ENCODE measurements at regions not wholly inside any gene's neighbourhood (a gene's known extent, or its start where the extent isn't known, plus 50 kb on each side); places are given as distances from the start of the nearest gene placed in this dataset.
A peak's percentile ranks its signal among the peaks of the same experiment; 100 is the strongest.

DNA sequence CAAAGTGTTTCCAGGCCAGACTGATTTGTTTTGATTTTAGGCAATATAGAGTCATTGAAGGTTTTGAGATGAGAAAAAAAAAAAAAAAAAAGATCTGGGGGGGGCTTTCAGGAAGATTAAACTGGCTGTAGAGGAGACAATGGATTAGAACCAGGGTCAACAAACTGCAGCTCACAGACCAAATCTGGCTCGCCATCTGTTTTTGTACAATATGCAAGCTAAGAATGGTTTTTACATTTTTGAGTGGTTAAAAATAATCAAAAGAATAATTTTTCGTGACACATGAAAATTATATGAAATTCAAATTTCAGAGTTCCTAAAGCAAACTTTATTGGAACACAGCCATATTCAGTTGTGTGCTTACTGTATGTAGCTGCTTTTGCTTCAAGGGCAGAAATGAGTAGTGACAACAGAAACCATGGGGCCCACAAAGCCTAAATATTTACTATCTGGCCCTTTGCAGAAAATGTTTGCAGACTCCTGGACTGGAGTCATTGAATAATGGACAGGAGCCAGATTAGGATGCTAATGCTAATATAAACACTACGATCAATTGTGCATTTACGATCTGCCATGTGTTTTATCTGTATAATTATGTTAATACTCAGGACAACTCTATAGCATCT is 375.7 kb upstream of the DAB1 start:
- no peak for DNase-seq (ENCODE audit: low spot score)

DNA sequence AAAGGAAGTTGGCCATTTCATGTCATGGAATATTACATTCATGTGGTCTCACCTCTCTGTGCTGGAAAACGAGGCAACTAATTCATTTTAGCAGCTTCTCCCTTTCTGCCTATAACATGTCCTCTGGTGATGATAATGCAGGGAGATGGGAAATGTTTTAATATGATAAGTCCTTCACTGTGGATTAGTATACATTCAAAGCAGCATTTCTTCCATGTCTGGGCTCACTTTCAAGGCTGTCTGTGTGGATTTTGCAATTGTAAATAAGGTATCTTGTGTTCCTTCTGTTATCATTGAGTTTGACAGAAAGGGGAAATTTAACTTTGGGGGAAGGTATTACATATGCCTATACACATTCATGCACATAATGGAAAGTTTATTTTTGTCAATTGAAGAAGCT is 374.7 kb upstream of the DAB1 start:
- no peak for DNase-seq (ENCODE audit: low spot score)

DNA sequence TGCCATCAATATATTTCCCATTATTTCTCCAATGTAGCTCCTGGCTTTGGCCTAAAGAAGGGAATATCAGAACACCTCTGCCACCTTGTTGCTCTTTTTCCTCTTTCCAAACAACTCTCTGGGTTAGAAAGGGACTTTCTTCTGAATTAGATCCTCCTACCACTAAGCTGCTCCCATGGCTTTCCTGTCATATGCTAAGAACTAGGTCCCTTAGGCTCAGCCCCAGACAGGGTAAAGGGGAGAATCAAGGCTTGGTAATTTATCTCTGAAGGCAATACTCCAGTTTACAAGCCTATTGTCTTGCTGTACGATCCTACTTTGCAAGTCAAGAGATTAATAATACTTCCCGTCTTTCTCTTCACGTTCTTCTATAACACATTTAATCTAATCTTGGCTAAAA is 373.2 kb upstream of the DAB1 start:
- no peak for DNase-seq (ENCODE audit: low spot score)

DNA sequence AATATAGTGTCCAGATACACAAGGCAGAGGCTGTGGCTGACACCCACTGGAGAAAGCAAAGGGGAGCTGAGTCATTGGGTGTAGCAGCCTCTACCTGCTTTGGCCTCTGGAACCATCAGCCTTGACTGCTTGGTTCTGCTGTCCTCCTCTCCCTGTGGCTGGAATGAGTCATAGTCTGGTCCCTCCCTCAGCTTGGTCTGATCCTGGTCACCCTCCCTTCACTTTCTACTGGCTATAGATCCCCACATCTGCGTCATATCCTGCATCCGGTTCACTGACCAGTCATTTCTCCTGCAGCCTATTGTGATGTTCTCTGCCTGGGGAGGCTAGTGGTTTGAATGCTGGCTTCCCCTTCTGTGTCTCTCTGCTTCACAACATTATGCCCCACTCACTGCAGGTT is 372.8 kb upstream of the DAB1 start:
- peak; percentile 76 for DNase-seq (ENCODE audit: low spot score)

DNA sequence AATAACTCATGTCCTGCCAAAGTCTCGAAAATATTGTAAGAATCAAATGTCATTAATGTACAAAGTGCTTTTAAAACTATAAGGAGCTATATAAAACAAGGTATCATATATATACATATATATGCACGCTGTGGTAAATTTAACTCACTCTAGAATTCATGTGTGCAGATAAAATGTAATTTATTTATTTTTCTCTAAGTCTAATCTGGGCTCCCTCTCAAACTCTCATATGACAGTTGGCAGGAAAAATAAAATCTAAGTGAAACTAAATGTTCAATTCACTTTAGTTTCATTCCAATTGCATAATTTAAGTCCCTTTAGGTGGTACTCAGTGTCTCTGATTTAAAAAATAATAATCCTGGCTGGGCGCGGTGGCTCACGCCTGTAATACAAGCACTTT is 372.0 kb upstream of the DAB1 start:
- no peak for DNase-seq (ENCODE audit: low spot score)

DNA sequence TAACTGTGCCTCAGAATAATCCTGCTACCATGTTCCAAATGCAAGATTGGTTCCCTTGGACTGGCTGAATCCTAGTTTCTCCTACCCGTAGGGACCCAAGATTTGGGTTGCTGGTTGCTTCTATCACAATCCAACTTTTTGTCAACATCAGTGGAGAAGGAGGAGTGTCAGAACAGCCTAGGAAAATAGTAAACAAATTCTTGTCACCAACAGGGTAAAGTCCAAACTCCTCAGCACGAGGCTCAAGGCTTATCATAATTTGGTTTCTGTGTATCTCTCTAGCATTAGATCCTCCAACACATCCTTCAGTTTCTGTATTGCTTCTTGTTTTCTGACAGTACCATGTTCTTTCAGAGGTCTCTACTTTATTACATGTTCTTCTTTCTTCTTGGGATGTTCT is 370.2 kb upstream of the DAB1 start:
- DNase-seq (ENCODE audit: low spot score): no peak

DNA sequence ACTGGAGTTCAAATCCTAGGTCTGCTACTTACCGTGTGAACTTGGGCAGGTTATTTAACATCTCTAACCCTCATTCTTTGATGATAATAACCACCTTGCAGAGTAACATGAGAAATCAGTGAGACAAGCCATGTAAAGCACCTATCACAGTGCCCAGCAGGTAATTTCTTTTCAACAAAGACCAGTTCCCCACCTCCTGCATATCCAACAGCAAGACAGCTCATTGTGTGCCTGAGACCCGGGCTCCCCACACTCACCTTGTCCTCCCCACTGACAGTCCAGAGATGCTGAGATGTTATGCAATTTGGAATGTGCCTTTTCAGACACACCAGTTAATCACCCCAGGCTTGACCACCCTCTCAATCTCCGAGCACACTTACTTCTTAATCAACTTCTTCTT is 367.6 kb upstream of the DAB1 start:
- DNase-seq (ENCODE audit: low spot score): no peak

DNA sequence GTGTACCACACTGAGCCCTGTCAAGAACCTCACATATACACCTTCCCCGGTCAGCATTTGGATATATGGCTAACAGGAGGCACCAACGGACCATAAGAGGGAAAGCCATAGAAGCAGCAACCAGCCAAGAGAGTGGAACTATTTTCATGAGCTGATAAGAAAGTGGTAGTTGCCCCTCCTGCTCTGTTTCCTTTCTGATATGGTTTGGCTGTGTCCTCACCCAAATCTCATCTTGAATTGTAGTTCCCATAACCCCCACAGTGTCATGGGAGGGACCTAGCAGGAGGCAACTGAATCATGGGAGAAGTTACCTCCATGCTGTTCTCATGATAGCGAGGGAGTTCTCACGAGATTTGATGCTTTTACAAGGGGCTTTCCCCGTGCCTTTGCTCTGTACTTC is 366.1 kb upstream of the DAB1 start:
- no peak for DNase-seq (ENCODE audit: low spot score)

DNA sequence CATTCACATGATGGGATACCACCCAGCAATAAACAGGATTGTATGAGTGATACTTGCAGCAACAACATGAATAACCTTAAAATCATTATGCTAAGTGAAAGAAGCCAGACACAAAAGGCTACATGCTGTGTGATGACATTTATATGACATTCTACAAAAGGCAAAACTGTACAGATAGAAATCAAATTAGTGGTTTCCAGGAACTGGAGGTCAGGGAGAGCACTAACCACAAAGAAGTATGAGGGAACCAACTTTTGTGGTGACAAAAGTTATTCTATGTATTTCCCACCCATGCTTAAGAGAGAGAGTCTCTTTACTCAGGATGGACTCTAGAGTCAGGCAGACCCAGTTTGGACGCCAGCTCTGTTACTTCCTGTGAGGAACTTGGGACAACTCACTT is 364.5 kb upstream of the DAB1 start:
- DNase-seq (ENCODE audit: low spot score): no peak

DNA sequence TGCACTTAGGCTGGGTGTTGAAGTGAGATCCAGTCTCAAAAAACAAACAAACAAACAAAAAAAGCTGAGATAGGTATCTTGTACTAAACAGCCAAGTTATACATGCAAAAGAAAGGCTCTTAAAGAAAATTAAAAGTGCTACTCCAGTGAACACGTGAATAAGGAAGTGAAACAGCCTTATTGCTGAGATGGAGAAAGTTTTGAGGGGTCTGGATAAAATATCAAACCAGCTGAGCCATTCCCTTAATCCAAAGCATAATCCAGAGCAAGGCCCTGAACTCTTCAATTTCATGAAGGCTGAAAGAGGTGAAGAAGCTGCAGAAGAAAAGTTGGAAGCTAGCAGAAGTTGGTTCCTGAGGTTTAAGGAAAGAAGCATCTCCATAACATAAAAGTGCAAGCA is 360.5 kb upstream of the DAB1 start:
- DNase-seq (ENCODE audit: low spot score): no peak

DNA sequence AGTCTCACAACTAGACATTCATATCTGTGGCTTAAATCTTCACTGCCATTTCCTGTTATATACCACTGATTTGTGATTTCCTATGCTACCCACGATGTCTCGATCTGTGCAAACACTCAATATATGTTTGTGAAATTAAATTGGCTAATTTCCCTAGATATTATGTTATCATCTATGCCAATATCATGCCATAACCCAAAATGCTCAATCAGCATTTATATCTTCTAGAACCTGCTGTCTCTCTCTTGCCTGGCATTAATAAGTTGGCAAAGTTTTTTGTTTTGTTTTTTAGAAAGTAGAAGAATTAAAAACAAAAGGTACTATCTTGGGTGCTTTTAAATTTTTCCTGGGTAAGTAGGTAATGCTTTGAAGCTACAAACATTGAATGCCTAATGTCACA is 358.5 kb upstream of the DAB1 start:
- DNase-seq (ENCODE audit: low spot score): no peak

DNA sequence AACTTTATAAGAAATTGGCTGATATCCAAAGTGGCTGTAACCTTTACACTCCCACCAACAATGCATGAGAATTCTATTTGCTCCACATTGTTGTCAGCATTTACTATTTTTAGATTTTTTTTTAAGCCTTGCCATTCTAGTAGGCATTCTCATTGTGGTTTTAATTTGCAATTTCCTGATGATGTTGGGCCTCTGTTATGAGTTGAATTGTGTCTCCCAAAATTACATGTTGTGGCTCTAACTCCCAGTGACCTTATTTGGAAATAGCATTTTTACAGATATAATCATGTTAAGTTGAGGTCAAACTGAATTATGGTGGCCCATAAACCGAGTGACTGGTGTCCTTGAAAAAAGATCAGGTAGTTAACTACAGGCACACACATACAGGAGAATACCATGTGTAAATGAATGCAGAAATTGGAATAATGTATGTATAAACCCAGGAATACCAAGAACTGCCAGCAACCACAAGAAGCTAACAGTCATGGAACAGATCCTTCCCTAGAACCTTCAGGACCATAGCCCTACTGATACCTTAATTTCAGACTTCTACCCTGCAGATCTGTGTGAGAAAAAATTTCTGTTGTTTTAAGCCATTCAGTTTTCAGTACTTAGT is 348.8 kb upstream of the DAB1 start:
- DNase-seq (ENCODE audit: low spot score): no peak

DNA sequence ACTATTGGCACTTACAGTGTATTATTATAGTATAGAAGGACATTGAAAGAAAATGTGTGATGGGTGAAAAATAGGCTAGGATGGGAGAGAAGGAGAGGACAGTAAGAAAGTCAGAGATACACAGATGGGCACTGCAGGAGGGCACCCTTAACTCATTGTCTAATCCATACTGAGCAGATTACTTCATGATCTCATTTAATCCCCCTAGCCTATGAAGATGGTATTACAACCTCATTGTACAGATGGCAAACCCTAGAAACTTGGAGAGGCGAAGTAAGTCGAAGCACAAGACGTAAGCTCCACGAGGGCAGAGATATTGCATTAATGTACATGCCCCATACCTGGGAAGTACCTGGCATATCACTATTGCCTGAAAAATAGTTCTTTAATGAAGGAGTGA is 346.9 kb upstream of the DAB1 start:
- peak; percentile 35 for DNase-seq (ENCODE audit: low spot score)

DNA sequence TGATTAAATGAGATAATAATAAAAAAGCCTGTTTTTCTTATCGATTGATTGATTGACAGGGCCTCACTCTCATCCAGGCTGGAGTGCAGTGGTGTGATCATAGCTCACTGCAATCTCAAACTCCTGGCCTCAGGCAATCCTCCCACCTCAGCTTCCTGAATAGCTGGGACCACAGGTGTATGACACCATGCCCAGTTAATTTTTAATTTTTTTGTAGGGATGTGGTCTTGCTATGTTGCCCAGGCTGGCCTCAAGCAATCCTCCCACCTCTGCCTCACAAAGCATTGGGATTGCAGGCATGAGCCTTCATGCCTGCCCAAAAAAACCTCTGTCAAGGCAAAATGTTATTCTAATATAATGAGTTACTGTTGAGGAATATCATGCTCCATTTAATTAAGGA is 346.4 kb upstream of the DAB1 start:
- DNase-seq (ENCODE audit: low spot score): no peak

DNA sequence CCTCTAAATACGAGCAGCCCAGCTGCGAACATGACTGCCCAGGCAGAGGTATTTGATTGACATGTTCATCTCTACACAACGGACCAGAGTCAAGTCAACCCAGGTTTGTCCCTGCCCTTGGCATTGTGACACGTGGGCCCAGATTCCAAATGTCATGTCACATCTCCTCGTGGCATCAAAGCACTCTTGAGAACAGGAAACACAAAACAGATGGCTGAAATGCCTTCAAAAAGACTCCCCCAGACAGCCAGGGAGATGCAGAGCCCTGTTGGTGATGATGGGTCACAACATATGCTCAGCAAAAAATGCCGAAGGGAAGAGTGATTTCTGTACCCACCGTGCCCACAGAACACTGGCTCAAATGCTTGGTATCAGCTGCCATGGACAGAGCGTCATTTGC is 337.8 kb upstream of the DAB1 start:
- DNase-seq (ENCODE audit: low spot score): no peak

DNA sequence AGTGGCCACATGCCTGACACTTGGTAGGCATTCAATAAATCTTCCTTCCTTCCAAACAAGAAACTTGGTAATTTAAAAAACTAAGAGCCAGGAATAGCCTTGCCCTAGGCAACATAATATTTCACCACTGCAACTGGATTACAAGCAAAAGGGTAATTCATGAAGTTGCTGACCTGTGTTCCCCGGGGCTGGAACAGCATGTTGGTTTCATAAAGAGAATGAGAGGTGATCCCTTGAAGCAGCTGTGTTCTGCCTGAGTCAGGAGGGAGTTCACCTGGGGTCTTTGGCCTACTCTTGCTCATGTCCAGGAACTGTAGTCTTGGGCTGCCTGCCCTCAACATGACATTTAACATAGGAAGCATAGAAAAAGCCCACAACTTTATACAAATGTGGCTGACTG is 329.0 kb upstream of the DAB1 start:
- no peak for DNase-seq (ENCODE audit: low spot score)

DNA sequence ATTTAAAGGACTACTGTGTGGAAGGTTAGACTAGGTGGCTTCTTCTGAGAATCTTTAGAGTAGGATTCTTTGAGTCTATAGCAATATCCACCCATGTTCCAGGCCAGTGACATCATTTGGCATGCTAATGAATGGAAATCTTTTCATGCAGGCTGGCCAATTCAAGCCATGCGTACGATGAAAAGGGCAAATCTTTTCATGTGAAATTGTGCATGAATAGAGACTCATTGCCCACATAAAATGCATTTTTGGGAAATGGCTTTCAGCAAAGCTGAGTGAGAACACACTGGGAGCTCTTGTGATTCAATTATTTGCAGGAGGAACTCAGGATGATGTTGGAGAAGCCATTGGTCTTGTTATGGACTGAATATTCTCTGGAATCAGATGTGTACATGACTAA is 324.9 kb upstream of the DAB1 start:
- DNase-seq (ENCODE audit: low spot score): no peak

DNA sequence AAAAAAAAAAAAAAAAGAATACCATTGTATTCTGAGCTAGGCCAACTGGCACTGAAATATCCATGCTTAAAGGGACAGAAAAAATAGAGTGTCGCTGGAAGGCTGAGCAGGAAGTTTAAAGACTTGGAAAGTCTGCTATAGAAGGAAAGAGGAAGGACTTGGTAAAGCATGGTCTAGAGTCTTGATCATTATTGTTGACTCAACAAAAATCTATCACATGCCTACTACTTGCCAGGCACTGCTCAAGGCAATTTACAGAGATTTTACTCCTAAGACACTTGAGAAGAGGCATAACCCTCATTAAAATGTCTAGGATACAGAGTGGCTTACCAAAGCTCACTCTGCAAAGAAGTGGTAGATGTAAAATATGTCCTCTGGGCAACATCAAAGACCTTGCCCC is 324.0 kb upstream of the DAB1 start:
- DNase-seq (ENCODE audit: low spot score): no peak

DNA sequence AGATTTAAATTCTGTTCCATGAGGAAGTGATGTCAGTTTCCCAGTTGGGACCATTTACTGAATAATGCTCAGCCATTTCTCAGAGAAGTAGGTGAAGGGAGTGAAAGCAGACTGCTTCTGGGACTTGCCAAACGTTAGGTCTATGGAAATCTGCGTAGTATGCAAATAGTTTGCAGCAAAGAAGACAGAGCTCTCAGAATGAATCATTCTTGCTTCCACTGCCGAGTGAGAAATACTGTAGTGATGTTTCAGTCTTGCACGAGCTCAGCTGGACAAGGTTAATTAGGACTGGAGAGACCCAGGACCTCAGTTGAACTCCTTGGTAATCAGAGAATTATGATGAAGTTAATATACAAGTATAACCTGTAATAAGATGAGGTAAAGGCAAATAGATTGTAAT is 317.7 kb upstream of the DAB1 start:
- DNase-seq (ENCODE audit: low spot score): no peak

DNA sequence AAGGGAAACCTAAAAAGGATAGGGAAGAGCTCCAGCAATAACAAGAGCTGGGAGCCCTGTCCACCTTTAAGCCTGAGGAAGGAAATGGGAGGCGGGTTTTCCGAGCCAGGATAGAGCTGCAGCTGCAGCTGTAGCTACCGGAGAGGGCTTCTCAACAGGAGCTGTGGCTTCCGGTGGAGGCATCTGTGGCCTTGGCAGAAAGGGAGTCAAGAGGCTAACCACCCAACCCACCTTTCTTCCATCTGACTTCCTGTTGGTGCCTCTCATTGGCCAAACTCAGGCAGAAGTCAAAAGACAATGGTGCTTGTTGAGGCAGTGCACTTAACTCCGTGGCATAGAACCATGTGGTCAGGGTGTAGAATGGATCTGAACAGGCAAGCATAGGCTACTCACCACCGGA is 313.1 kb upstream of the DAB1 start:
- no peak for DNase-seq (ENCODE audit: low spot score)

DNA sequence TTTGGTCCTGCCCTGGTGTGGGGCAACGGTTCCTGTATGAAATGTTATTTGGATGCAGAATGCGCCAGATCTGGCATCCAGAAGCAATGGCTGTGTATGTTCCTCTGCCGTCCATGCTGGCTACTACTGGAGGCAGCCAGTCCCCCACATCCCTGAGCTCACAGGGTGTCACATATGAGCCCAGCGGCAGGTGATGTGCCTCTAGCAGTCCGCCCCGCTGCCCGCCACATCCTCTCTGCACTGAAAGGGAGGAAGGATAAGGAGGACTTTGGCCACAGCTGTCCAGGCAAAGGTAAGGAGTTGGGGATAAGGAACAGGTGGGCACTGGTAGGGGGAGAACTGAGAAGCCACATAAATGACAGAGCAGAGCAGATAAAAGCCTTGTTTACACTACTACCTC is 305.3 kb upstream of the DAB1 start:
- DNase-seq (ENCODE audit: low spot score): no peak

DNA sequence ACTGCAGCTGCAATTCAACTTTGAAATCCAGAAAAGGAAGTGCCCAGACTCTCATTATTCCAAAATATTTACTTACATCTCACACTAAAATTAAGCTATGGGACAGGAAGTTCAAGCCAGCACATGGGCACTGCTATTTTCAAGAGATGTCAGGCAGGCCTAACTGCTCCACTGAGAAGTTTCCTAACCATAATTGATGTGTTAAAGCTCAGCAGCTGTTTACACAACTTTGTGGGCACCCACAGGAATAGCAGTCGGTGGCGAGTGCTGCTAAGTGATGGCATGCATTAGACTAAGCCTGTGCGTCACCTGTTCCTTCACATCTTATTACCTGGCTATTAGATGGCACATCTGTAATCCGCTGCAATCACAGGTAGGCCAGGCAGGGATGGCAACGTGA is 303.3 kb upstream of the DAB1 start:
- DNase-seq (ENCODE audit: low spot score): no peak

DNA sequence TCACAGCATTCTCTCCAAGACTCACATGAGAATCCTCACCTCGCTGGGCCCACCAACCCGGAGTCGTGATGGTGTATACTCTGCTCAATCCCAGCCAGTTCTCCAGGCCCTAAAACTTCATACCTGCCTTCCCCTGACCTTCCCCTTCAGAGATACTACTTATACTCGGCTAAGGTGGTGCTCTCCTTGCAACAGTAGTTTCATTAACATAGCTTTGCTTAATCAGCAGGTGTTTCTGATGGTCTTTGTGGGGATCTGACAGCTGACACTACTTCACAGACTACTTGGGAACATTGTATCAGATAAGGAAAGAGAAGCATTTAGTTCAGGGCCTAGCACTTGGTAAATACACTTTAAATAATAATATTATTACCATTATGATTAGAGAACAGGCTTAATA is 301.5 kb upstream of the DAB1 start:
- DNase-seq (ENCODE audit: low spot score): no peak

DNA sequence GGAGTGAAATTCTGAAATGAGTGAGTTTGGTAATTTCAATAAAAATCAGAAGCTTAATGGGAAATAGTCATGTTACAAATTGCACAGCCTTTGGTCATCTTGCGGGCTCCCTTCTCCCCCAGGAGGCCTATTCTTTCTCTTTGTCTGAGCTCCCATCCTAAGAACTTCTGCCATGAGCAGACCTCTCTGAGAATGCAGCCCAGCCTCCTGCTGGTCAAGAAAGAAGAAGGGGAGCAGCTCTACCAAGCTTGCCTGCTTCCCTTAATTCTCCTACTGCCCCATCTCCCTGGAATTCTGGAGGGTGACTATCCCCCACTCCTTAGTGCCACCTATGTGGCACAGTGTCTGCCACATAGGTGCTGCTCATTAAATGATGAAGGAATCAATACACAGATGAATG is 300.7 kb upstream of the DAB1 start:
- no peak for DNase-seq (ENCODE audit: low spot score)
